NCI-H345 treated with DMSO at 0.1 percent for 48 hours (cell line): ENCODE measurements at regions not wholly inside any gene's neighbourhood (a gene's known extent, or its start where the extent isn't known, plus 50 kb on each side); places are given as distances from the start of the nearest gene placed in this dataset.
"Not testable (repeated sequence)": the region's sequence is repeated elsewhere in the genome, so short reads cannot be mapped to it uniquely, and the experiment has no call there.

ENCODE experiments used
- DNase-seq: peaks from one replicate; lab custom pipeline; 2025; ENCODE audit not compliant: unreplicated experiment; lab: John Stamatoyannopoulos, UW

- no peak for DNase-seq
Measured at GRCh38 chr4:10841697-10842096, 157.1 kb upstream of the CLNK start.

- no peak for DNase-seq
Measured at GRCh38 chr4:10837151-10837550, 152.6 kb upstream of the CLNK start.

- DNase-seq = no peak
Measured at GRCh38 chr4:10832806-10833628, 148.4 kb upstream of the CLNK start.

GRCh38 chr4:10831727-10832408, 147.3 kb upstream of the CLNK start:
- DNase-seq = no peak

DNA sequence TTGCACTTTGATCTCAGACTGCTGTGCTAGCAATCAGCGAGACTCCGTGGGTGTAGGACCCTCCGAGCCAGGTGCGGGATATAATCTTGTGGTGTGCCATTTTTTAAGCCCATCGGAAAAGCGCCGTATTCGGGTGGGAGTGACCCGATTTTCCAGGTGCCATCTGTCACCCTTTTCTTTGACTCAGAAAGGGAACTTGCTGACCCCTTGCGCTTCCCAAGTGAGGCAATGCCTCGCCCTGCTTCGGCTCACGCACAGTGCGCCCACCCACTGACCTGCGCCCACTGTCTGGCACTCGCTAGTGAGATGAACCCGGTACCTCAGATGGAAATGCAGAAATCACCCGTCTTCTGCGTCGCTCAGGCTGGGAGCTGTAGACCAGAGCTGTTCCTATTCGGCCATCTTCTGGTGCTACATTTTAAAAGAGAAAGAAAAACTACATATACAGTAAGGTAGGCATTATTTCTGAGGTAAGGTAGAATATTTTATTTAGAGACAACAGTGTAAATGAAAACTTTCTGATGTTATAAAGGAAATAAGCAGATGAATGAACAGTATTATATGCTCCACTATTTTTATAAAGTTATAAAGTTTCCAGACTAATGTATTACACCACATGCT, 144.5 kb upstream of the CLNK start:
- DNase-seq = peak; percentile 9

DNA sequence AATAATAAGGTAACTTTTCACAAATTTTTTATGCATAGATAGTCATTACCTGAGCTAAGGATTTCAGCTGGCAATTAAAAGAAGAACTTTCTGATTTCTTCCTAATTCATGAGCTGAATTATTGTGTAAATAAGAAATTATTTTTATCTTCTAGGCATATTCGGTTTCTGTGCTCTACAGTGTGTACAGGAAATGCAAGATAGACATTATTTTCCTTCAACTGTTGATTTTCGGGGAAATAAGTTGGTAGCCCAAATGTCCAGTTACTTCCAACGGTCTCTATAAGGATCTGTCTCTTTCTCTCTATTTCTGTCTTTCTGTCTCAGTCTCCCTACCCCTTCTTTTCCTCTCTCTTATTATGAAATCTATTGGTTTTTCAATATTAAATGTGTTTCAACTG, 137.3 kb upstream of the CLNK start:
- DNase-seq = no peak

DNA sequence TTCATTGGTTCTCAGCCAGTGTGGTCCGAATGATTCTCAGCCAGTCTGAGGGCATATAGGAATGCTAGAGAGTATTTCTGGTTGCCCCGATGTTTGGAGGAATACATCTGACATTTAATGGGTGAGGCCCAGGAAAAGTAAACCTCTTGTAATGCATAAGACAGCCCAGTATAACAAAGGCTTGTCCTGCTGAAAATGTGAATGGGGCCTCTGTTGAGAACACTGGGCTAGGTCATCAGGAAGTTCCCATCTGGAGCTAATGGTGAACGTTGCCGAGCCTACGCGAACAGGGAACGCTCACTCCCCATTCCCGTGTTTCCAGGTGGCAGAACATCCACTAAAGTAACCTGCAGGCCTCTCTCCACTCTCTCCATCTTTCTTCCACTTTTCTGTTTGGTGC, 132.0 kb upstream of the CLNK start:
- DNase-seq = no peak

GRCh38 chr4:10811991-10812390, 127.4 kb upstream of the CLNK start:
- DNase-seq = no peak

GRCh38 chr4:10810411-10810810, 125.8 kb upstream of the CLNK start:
- DNase-seq = no peak

- DNase-seq = no peak
Measured at GRCh38 chr4:10809905-10810304, 125.3 kb upstream of the CLNK start.

GRCh38 chr4:10808591-10808990, 124.0 kb upstream of the CLNK start:
- DNase-seq = no peak

GRCh38 chr4:10806953-10807645, 122.5 kb upstream of the CLNK start:
- DNase-seq = no peak

DNA sequence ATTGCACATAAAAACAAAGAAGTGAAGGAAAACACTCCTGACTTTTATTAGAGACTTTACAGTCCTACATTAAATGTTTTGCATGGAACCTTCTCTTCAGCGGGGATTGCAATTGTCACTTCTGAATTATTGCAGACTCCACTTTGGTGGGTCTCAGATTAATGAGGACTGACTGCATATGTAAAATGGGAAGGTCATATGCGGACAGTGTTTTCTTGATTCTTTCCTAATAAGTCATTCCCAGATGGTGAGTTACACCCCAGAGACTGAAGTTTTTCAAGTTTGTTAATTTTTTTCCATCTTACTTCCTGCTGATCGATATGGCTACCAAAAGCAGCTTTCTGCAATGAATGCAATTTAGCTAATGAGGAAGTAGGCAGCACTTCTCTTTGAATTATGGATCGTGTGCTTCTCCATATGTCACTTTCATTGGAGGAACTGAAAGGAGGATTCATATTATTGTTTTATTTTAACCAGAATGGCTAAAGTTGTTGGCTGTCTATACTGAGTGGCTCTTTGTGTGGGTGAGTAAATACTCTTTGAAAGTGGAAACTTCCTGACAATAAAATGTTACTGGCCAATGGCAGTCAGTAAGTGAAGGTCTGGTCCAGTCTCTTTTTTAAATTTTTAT, 119.3 kb upstream of the CLNK start:
- no peak for DNase-seq

DNA sequence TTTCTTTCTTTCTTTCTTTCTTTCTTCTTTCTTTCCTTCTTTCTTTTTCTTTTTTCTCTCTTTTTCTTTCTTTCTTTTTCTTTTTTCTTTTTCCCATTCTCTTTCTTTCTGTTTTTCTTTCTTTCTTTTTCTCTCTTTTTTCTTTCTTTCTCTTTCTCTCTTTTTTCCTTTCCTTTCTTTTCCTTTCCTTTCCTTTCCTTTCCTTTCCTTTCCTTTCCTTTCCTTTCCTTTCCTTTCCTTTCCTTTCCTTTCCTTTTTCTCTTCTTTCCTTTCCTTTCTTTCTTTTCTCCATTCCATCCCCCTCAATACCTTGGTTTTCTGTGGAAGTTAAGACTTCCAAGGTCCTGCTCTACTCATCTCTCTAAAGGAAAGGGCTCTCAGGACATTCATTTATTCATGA, 102.8 kb upstream of the CLNK start:
- no peak for DNase-seq

GRCh38 chr4:10784621-10785020, 100.1 kb upstream of the CLNK start:
- DNase-seq = no peak

- DNase-seq = no peak
Measured at GRCh38 chr4:10783351-10783750, 98.8 kb upstream of the CLNK start.

GRCh38 chr4:10781805-10782204, 97.2 kb upstream of the CLNK start:
- no peak for DNase-seq

- not testable (repeated sequence) for DNase-seq
Measured at GRCh38 chr4:10780803-10781202, 96.2 kb upstream of the CLNK start.

- DNase-seq = not testable (repeated sequence)
Measured at GRCh38 chr4:10775132-10775531, 90.6 kb upstream of the CLNK start.

- no peak for DNase-seq
Measured at GRCh38 chr4:10773656-10774055, 89.1 kb upstream of the CLNK start.

- DNase-seq = no peak
Measured at GRCh38 chr4:10773010-10773409, 88.4 kb upstream of the CLNK start.
